ENCODE measurements at regions not wholly inside any gene's neighbourhood (a gene's known extent, or its start where the extent isn't known, plus 50 kb on each side); places are given as distances from the start of the nearest gene placed in this dataset.

GRCh38 chr13:107742544-107742943 lies 472.8 kb downstream of the LIG4 start:
- no peak overlapping the region for H3K4me2 ChIP-seq (ENCODE audit: low read length)
- no peaks in the 10 kb centered on the region for H3K36me3 ChIP-seq (ENCODE audit: insufficient read depth, low read length)
- H3K9me3 ChIP-seq (ENCODE audit: low read length): no peaks in the 10 kb centered on the region
- H3K27ac ChIP-seq (ENCODE audit: low read length): no peak overlapping the region
- no peak overlapping the region for H3K4me3 ChIP-seq (ENCODE audit: low read length)
- no peaks in the 10 kb centered on the region for H3F3A ChIP-seq (ENCODE audit: insufficient read depth, low read length, poor library complexity, severe bottlenecking)
- no peak for TF ChIP-seq TAF1 (IDR thresholded peaks at IDR 0.05; ENCODE audit: low read depth)
- no peak for TF ChIP-seq MXI1 (conservative IDR thresholded peaks at IDR 0.05; ENCODE audit: poor library complexity, severe bottlenecking)
- TF ChIP-seq POLR2AphosphoS5 (IDR thresholded peaks at IDR 0.05): no peak
- TF ChIP-seq, protein P1, sequence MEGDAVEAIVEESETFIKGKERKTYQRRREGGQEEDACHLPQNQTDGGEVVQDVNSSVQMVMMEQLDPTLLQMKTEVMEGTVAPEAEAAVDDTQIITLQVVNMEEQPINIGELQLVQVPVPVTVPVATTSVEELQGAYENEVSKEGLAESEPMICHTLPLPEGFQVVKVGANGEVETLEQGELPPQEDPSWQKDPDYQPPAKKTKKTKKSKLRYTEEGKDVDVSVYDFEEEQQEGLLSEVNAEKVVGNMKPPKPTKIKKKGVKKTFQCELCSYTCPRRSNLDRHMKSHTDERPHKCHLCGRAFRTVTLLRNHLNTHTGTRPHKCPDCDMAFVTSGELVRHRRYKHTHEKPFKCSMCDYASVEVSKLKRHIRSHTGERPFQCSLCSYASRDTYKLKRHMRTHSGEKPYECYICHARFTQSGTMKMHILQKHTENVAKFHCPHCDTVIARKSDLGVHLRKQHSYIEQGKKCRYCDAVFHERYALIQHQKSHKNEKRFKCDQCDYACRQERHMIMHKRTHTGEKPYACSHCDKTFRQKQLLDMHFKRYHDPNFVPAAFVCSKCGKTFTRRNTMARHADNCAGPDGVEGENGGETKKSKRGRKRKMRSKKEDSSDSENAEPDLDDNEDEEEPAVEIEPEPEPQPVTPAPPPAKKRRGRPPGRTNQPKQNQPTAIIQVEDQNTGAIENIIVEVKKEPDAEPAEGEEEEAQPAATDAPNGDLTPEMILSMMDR (IDR thresholded peaks at IDR 0.05; ENCODE audit: poor library complexity, severe bottlenecking): no peak
- TF ChIP-seq, protein P2, sequence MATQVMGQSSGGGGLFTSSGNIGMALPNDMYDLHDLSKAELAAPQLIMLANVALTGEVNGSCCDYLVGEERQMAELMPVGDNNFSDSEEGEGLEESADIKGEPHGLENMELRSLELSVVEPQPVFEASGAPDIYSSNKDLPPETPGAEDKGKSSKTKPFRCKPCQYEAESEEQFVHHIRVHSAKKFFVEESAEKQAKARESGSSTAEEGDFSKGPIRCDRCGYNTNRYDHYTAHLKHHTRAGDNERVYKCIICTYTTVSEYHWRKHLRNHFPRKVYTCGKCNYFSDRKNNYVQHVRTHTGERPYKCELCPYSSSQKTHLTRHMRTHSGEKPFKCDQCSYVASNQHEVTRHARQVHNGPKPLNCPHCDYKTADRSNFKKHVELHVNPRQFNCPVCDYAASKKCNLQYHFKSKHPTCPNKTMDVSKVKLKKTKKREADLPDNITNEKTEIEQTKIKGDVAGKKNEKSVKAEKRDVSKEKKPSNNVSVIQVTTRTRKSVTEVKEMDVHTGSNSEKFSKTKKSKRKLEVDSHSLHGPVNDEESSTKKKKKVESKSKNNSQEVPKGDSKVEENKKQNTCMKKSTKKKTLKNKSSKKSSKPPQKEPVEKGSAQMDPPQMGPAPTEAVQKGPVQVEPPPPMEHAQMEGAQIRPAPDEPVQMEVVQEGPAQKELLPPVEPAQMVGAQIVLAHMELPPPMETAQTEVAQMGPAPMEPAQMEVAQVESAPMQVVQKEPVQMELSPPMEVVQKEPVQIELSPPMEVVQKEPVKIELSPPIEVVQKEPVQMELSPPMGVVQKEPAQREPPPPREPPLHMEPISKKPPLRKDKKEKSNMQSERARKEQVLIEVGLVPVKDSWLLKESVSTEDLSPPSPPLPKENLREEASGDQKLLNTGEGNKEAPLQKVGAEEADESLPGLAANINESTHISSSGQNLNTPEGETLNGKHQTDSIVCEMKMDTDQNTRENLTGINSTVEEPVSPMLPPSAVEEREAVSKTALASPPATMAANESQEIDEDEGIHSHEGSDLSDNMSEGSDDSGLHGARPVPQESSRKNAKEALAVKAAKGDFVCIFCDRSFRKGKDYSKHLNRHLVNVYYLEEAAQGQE (IDR thresholded peaks at IDR 0.05; ENCODE audit: borderline replicate concordance): no peak
- peaks cover 4% of the 10 kb centered on the region for H3K79me2 ChIP-seq (replicated peaks; ENCODE audit: insufficient read depth, low read length)
- H3K9me2 ChIP-seq (ENCODE audit: insufficient read depth, low read length): no peaks in the 10 kb centered on the region
- H4K20me1 ChIP-seq (ENCODE audit: insufficient read depth): no peaks in the 10 kb centered on the region
- H3K9ac ChIP-seq (ENCODE audit: low read length): no peak overlapping the region
- no peaks in the 10 kb centered on the region for H3K27me3 ChIP-seq (ENCODE audit: insufficient read depth, low read depth, low read length)
- H2AFZ ChIP-seq (ENCODE audit: low read depth, low read length): no peak overlapping the region

- H3K79me2 ChIP-seq (replicated peaks; ENCODE audit: insufficient read depth, low read length): no peaks in the 10 kb centered on the region
- no peaks in the 10 kb centered on the region for H4K20me1 ChIP-seq (ENCODE audit: insufficient read depth)
- no peak overlapping the region for H3K4me3 ChIP-seq (ENCODE audit: low read length)
- TF ChIP-seq EP300 (conservative IDR thresholded peaks at IDR 0.05; ENCODE audit: poor library complexity, severe bottlenecking) (no peak), SMC3 (conservative IDR thresholded peaks at IDR 0.05; ENCODE audit: poor library complexity) (no peak), EZH2 (IDR thresholded peaks at IDR 0.05; ENCODE audit: borderline replicate concordance, insufficient read depth, low read length, poor library complexity, severe bottlenecking) (no peak), RAD21 (conservative IDR thresholded peaks at IDR 0.05) (no peak), MXI1 (conservative IDR thresholded peaks at IDR 0.05; ENCODE audit: poor library complexity, severe bottlenecking) (no peak), POLR2AphosphoS5 (IDR thresholded peaks at IDR 0.05) (no peak), TAF1 (IDR thresholded peaks at IDR 0.05; ENCODE audit: low read depth) (no peak)
- TF ChIP-seq, protein P1 (IDR thresholded peaks at IDR 0.05; ENCODE audit: poor library complexity, severe bottlenecking): no peak
- TF ChIP-seq, protein P2 (IDR thresholded peaks at IDR 0.05; ENCODE audit: borderline replicate concordance): no peak
- no peak overlapping the region for H2AFZ ChIP-seq (ENCODE audit: low read depth, low read length)
- H3K9me3 ChIP-seq (ENCODE audit: low read length): no peaks in the 10 kb centered on the region
- no peaks in the 10 kb centered on the region for H3F3A ChIP-seq (ENCODE audit: insufficient read depth, low read length, poor library complexity, severe bottlenecking)
- no peaks in the 10 kb centered on the region for H3K36me3 ChIP-seq (ENCODE audit: insufficient read depth, low read length)
- H3K27ac ChIP-seq (ENCODE audit: low read length): no peak overlapping the region
- H3K4me2 ChIP-seq (ENCODE audit: low read length): no peak overlapping the region
- no peaks in the 10 kb centered on the region for H3K9me2 ChIP-seq (ENCODE audit: insufficient read depth, low read length)
- no peak overlapping the region for H3K9ac ChIP-seq (ENCODE audit: low read length)
- H3K27me3 ChIP-seq (ENCODE audit: insufficient read depth, low read depth, low read length): no peaks in the 10 kb centered on the region
Observed at GRCh38 chr13:107738004-107738403, 477.3 kb downstream of the LIG4 start.

Measured in neural cell (in vitro differentiated cells).